Islet of Langerhans (tissue), 1 donor: ENCODE measurements at regions not wholly inside any gene's neighbourhood (a gene's known extent, or its start where the extent isn't known, plus 50 kb on each side); places are given as distances from the start of the nearest gene placed in this dataset.
A peak's percentile ranks its signal among the peaks of the same experiment; 100 is the strongest.
"Not testable (repeated sequence)": the region's sequence is repeated elsewhere in the genome, so short reads cannot be mapped to it uniquely, and the experiment has no call there.

Experiments
- FAIRE-seq: peaks from one replicate; lab custom pipeline; 2011; peaks lifted over from hg19 to GRCh38; lab: Jason Lieb, UNC

- FAIRE-seq, result no peak
Observed at GRCh38 chr5:23991406-23991805, 484.0 kb downstream of the PRDM9 start.

- peak; percentile 27 for FAIRE-seq
Observed at GRCh38 chr5:23994581-23995370, 487.4 kb downstream of the PRDM9 start.

DNA sequence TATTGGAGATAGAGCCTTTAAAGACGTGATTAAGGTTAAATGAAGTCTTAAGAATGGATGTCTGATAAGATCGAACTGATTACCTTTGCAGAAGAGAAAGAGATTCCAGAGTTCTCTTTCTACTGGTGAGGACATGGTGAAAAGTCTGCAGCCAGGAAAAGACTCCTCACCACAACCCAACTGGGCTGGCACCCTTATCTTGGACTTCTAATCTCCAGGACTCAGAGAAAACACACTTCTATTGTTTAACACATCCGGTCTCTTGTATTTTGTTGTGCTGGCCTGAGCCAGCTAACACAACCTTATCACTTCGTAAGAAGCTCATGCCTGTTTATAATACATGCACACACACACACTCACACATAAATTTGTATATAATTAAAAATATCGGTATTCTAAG is 489.1 kb downstream of the PRDM9 start:
- no peak for FAIRE-seq

DNA sequence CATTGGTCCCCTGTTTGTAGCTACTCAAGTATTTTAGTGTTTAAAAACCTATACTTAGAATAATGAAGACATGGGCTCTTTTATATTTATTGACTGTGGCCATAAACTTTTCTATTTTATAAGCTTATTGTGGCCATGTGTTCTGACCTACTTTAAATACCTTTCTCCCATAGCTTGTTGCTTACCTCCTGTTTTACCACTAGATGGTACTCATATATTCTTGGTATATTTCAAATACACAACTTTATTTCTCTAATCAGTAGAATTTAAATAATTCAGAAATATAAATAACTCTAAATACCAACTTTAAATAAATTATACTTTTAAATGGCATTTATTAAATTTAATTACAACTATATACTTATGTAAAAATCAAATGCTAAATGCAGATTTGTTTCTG is 498.0 kb downstream of the PRDM9 start:
- peak; percentile 82 for FAIRE-seq

DNA sequence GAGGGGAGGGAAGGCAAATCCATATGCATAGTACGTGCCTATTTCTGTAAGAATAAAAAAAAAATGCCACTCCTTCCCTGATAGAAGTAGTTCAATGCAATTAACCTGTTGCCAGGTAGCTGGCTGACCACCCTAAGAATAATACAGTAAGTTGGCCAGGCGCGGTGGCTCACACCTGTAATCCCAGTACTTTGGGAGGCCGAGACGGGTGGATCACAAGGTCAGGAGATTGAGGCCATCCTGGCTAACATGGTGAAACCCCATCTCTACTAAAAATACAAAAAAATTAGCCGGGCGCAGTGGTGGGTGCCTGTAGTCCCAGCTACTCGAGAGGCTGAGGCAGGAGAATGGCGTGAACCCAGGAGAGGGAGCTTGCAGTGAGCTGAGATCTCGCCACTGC is 510.3 kb downstream of the PRDM9 start:
- FAIRE-seq, result not testable (repeated sequence)

DNA sequence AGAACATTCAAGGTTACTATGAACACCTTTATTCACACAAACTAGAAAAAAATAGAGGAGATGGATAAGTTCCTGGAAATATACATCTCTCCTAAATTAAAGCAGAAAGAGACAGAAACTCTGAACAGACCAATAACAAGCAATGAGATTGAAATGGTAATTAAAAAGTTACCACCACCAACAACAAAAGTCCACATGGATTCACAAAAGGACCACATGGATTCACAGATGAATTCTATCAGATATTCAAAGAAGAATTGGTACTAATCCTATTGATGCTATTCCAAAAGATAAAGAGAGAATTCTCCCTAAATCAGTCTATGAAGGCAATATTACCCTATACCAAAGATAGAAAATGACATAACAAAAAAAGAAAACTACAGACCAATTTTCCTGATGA is 518.9 kb downstream of the PRDM9 start:
- no peak for FAIRE-seq

DNA sequence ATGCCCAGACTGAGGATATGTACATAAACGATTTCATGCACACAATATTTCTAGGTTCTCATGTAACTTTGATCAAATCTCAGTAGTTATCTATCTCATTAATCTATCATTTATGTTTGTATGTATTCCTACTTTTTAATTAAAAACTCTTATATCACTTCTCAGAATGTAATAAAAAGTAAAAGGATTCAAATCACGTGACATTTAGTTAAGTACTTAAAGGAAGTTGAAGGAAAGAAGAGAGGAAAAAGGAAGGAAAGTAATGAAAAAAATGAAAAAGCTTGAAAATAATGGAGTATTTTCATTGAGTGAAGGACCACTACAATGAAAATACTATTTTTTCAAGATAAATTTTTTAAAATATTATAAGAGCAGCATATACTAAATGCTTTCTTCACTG is 535.3 kb downstream of the PRDM9 start:
- FAIRE-seq, result no peak

DNA sequence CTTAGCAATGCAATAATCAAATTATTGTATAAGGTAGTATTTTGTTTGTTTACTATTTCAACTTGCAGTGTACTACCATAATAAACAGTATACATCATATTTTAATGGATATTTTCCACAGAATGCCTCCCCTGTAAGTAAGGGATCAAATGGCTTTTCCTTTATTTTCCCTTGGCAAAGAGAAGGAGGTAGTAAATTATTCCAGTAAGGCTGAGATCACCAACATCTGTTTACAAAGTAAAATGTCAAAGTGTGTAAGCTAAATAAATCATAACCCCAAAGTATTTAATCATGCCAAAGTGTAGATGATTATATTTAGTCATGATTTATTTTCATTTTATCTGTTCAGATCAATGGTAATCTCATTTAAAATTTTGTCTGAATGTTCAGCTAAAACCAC is 537.6 kb downstream of the PRDM9 start:
- no peak for FAIRE-seq

GRCh38 chr5:24053737-24054136 is 546.3 kb downstream of the PRDM9 start:
- FAIRE-seq, result no peak

- no peak for FAIRE-seq
Observed at GRCh38 chr5:24059006-24059405, 551.6 kb downstream of the PRDM9 start.

DNA sequence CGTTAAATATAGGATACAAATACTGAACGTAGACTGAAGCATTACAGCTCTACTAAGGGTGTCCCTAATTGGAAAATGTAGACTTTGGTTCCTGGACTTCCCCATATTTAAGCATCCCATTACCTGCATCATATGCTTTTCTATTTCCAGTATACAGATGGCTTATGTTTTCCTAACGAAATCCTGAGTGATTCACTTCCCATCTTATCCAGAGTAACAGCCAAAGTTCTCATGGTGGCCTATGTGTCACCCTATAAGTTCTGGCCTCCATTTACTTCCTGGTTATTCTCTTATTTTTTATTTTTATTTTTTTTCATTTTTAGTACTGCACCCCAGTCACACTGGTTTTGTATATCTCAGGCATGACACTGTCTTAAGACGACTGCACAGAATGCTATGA is 552.3 kb downstream of the PRDM9 start:
- FAIRE-seq, result no peak

GRCh38 chr5:24065779-24066178 is 558.4 kb downstream of the PRDM9 start:
- no peak for FAIRE-seq

DNA sequence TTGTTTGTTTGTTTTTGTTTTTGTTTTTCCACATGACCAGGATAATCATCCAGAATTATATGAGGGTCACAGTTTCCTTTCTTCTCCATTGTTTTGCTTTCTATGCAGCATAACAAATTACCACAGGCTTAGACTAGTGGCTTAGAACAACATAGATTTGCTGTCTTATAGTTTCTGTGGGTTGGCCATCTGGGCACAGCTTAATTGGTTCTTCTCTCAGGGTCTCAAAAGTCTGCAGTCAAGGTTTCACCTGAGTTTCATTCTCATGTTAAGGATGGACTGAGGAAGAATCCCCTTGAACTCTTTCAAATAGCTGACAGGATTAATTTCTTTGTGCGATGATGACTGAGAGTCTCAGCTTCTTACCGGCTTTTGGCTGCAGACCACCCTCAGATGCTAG is 559.8 kb downstream of the PRDM9 start:
- no peak for FAIRE-seq

- FAIRE-seq, result no peak
Observed at GRCh38 chr5:24068524-24068923, 561.1 kb downstream of the PRDM9 start.

- FAIRE-seq, result no peak
Observed at GRCh38 chr5:24073107-24073506, 565.7 kb downstream of the PRDM9 start.

DNA sequence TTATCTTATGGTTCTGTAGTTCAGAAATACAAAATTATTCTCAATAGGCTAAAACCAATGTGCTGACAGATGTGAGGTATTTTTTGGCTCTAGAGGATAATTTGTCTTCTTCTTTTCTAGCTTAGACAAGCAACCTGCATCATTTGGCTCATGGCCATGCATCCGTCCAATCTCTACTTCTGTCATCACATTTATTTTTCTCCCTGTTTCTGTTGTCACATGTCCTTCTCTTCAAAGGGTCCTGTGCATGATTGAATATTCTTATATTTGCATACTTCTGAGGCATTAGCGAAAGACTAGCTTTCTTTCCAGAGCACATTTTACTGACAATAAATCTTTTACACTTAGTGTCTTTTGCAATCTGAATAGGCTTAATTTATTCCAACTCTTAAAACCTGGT is 564.7 kb downstream of the CDH10 start:
- no peak for FAIRE-seq

- FAIRE-seq, result no peak
Observed at GRCh38 chr5:24094081-24094679, 550.6 kb downstream of the CDH10 start.

GRCh38 chr5:24102010-24102409 is 542.8 kb downstream of the CDH10 start:
- no peak for FAIRE-seq

- FAIRE-seq, result no peak
Observed at GRCh38 chr5:24103451-24104023, 541.2 kb downstream of the CDH10 start.

DNA sequence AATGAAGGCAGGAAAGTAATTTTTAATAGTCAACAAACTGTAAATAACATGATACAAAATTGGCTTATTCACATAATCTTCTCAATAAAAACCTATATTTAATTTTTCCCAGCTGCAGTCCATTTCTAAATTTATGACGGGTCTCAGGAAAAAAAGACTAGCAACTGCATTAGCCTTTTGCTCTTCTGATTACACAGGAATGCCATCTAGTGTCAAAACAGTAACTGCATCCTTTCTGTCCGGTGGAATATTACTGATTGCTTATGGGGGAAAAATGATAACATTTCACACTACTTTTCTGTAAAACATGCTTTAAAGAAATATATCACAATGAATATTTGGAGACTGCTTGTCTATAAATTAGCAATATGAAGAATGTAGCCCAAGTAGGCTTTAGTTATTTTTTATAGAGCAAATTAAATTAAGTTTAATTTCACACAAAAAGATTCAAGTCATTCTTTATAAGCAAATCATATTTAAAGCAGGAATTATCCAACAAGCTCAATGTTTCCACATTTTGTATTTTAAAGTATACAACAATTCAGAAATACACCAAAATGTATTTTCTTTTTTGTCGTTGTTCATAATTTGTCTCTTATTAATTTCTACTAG is 534.7 kb downstream of the CDH10 start:
- no peak for FAIRE-seq

DNA sequence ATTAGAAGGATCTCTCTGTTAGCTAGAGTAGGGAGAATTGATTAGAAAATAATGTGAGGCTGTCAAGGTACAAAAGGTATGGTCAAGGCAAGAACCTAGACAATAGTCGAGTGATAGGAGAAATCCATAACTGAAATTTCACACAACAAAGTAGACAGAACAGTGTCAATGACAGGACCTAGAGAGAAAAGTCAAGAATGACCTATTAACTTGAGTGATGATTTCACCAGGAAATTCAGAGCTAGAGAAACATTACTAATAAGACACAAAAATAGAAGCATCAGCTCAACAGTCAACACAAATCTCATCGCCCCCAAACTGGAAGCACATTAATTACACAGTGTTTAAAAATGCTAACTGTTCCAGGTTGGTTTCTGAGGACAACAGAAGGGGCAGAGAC is 532.4 kb downstream of the CDH10 start:
- no peak for FAIRE-seq

DNA sequence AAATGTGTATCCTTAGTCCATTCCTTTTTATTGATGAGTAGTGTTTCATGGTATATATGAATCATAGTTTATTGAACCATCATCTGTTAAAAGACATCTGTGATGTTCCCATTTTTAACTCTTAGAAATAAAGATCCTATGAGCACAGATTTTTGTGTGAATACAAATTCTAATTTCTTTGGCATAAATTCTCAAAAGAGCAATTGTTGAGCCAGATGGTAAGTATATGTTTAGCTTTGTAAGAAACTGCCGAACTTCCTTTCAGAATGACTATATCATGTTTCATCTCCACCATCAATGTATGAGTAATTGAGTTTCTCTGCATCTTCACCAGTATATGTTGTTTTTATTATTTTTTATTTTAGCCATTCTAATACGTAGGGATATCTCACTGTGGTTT is 526.4 kb downstream of the CDH10 start:
- FAIRE-seq, result no peak

DNA sequence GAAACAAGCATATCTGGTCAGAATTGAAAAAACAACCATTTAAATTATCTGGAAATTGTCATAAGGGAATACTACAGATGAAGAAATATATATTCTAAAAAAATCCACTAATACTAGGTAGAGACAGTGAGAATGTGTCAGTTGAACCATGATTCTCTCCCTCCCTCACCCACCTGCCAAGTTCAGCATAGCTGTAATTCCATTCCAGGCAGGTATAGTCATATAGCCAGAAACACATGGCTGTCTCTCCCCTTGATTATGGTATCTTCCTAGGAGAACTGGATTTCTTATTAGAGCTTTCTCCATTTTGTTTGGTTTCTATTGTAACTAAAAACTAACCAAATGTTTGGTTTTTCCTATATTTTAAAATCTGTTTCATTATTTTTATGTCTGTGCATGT is 509.2 kb downstream of the CDH10 start:
- no peak for FAIRE-seq
